IPS-18c (cell line): ENCODE measurements at regions not wholly inside any gene's neighbourhood (a gene's known extent, or its start where the extent isn't known, plus 50 kb on each side); places are given as distances from the start of the nearest gene placed in this dataset.
"Not testable (repeated sequence)": the region's sequence is repeated elsewhere in the genome, so short reads cannot be mapped to it uniquely, and the experiment has no call there.

ENCODE experiments used
- H3K4me3 ChIP-seq: 2 replicates; pipeline ENCODE4 v1.7.0; 2013; ENCODE audit warnings: low read depth, mild to moderate bottlenecking, low read length, moderate library complexity; ENCODE audit not compliant: insufficient read depth
- H3K9me3 ChIP-seq: one replicate; pipeline ENCODE4 v1.6.1; 2013; ENCODE audit warnings: mild to moderate bottlenecking, low read length, moderate library complexity; ENCODE audit not compliant: control insufficient read depth, insufficient read depth

DNA sequence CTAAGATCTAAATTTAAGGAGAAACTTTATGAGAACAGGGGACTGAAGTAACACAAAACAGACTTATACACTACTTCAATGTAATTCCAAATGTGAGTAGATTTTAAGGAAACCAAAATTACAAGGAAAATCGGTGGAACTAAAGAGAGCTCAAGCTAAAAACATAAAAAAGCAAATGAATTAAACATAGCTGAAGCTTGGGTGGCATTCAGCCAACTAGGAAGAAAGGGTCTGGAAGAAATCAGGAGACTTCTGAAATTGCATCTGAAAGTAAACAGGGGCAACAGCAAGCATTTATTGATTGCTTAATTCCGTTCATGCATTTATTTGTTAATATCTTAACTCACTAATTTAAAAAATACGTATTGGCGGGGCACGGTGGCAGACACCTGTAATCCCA, 727.3 kb upstream of the PKDCC start:
- Histone ChIP-seq H3K4me3 (no peak overlapping the region), H3K9me3 (no peaks in the 10 kb centered on the region)

DNA sequence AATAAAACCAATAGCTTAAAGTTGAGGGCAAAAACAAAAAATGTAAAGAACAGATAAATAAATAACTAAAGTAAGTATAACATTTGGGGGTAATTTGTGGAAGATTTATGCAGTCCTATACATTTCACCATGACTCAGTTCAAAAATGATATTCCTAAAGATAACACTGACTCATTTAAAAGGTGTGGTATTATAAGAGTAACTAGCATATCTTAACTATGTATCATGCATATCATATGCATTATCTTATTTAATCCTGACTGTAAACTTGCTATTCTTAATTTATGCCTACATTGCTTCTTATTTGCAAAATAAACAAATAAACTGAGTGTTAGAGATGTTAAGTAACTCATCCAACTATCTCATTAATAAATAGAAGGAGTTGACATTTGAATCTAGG, 726.5 kb upstream of the PKDCC start:
- Histone ChIP-seq H3K4me3 (no peak overlapping the region), H3K9me3 (no peaks in the 10 kb centered on the region)

DNA sequence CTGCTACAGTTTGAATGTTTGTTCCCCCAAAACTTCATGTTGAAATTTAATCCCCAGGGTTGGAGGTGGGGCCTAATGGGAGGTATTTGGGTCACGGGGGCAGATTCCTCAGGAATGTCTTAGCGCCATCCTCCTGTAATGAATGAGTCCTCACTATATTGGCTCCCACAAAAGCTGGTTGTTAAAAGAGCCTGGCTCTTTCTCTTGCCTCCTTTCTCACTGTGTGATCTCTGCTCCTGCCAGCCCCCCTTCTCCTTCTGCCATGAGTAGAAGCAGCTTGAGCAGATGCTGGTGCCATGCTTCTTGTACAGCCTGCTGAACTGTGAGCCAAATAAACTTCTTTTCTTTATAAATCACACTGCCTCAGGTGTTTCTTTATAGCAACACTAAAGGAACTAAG, 721.0 kb upstream of the PKDCC start:
- H3K4me3 ChIP-seq: no peak overlapping the region
- H3K9me3 ChIP-seq: no peaks in the 10 kb centered on the region

- H3K4me3 ChIP-seq: no peak overlapping the region
- no peaks in the 10 kb centered on the region for H3K9me3 ChIP-seq
These were observed 718.8 kb upstream of the PKDCC start for GRCh38 chr2:41329040-41329439.

DNA sequence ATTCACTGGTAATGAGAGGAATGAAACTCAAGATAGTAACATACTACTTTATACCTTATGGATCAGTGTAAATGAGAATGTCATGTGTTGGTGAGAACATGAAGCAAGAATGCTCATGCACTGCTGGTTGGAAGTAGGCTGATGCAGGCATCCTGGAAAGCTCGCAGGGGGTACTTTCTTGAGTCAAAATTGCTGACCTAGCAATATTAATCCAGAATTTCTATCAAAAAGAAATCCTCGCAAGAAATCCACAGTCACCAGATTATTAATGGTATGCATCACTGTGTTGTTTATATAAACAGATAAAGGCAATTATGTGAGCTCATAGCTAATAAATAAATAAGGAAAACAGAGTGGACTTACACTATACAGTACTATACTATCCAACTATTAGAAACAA, 713.7 kb upstream of the PKDCC start:
- H3K9me3 ChIP-seq: no peaks in the 10 kb centered on the region

GRCh38 chr2:41335573-41335972, 712.2 kb upstream of the PKDCC start:
- H3K4me3 ChIP-seq, H3K9me3 ChIP-seq: not testable (repeated sequence)

More for the DNA sequence above, 713.7 kb upstream of the PKDCC start:
- no peak overlapping the region for H3K4me3 ChIP-seq

DNA sequence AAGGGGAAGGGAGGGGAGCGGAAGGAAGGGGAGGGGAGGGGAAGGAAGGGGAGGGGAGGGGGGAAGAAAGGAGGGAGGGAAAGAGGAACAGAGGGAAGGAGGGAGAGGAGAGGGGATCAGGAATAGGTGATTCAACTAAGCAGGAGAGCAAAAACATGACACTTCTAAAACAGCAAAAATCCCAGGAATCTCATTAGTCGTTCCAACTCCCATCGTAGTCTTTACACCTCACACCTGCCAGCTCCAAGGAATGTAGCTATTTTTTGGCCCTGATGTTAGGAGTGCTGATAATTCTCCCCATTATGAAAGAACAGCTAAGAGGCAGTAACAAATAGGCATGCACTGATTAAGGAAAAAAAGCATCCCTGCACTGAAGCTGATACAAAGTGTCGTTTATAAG, 709.9 kb upstream of the PKDCC start:
- no peaks in the 10 kb centered on the region for H3K9me3 ChIP-seq

DNA sequence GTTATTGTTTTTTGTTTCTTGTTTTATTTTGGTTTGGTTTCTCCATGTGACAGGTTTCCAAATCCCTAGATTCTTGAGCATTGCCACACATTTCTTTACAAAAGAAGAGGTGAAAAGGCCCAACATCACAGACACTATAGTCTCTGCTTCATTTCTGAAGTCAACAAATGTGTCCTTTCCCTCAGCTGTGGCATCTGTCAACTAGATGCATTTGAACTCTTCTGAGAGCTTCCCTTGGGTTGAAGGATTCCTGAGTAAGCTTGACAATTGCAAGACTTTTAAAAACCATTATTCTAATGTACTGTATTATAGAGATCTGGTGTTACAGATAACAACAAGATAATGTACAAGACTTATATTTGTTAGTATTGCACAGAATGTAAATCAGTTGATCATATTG, 703.3 kb upstream of the PKDCC start:
- Histone ChIP-seq H3K9me3 (no peaks in the 10 kb centered on the region), H3K4me3 (no peak overlapping the region)

More for the DNA sequence above, 709.9 kb upstream of the PKDCC start:
- H3K4me3 ChIP-seq: no peak overlapping the region

DNA sequence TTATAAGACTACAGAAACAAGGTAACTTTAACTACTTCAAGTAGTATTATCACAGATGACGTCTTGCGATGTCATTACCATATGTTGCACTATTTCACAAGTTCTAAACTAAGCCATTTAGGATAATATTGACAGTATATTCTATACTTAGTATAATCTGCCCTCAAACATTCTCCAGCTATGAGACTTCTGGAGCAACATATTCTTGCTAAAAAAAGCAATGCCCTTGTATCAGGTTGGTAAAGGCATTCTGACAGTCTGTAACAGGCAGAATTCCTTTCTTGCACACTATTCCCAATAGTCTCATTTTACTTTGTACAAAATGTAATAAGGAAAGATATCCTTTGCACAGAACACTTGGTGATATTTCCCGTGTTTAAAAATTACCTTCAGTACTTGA, 694.8 kb upstream of the PKDCC start:
- Histone ChIP-seq H3K9me3 (no peaks in the 10 kb centered on the region), H3K4me3 (no peak overlapping the region)

DNA sequence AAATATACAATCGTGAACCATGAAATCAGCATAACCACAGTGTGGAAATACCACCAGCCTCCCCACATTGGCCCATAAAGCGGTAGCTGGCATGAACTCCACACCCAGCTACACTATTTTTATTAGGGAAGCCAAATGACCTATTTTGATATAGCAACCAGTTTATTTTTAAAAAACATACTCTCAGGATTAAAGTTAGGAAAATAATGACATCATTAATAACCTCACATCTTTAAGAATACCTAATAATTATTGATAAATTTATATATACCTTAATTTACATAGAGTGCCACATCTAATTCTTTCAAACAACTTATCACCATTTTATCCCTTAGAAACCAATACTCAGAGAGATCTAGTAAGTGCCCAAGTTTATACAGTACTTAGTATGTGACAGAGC, 692.0 kb upstream of the PKDCC start:
- H3K9me3 ChIP-seq: no peaks in the 10 kb centered on the region
- H3K4me3 ChIP-seq: no peak overlapping the region

- Histone ChIP-seq H3K9me3 (peaks cover 11% of the 10 kb centered on the region), H3K4me3 (no peak overlapping the region)
These were observed 683.0 kb upstream of the PKDCC start for GRCh38 chr2:41364842-41365241.

DNA sequence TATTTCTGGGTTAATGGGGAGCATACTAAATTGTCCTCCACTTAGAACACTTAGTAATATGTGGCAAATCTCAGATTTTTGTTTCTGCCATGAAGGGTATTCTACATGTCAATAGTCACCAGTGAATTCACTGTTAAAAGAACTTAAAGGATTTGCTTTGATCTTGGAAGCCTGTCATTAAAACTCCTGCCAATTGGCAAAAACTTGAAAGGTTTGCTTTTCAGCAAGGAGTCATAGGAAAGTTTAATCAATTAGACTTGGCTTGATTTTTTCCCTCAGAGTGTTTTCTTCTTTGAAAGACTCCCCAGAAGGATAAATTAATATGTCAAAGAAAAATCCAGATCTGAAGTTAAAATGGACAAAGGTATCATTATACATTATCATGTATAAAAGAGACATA, 671.9 kb upstream of the PKDCC start:
- Histone ChIP-seq H3K9me3 (no peaks in the 10 kb centered on the region), H3K4me3 (no peak overlapping the region)

GRCh38 chr2:41377837-41378236, 670.0 kb upstream of the PKDCC start:
- Histone ChIP-seq H3K4me3 (no peak overlapping the region), H3K9me3 (no peaks in the 10 kb centered on the region)

GRCh38 chr2:41378420-41378819, 669.4 kb upstream of the PKDCC start:
- no peaks in the 10 kb centered on the region for H3K9me3 ChIP-seq
- no peak overlapping the region for H3K4me3 ChIP-seq

DNA sequence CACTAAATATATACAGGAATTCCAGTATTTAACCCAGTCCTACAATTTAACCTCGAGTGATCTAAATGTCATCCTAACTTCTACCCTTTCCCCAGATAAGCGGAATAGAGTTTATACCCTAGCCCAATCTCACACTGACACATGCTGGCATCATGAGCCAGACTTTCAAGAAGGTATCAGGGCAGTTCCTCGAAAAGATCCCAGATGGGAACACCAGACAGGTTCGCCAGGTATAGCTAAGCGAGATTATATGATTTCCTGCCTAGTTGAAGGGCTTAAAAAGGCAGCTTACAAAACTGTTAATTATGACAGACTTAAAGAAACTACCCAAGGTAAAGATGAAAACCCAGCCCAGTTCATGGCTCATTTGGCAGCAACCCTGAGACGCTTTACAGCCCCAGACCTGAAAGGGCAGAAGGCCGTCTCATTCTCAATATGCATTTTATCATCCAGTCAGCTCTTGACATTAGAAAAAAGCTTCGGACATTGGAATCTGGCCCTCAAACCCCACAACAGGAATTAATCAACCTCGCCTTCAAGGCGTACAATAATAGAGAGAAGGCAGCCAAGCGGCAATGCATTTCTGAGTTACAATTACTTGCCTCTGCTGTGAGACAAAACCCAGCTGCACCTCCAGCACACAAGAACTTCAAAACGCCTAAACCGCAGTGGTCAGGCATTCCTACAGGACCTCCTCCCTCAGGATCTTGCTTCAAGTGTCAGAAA, 668.2 kb upstream of the PKDCC start:
- H3K4me3 ChIP-seq: no peak overlapping the region
- H3K9me3 ChIP-seq: no peaks in the 10 kb centered on the region

DNA sequence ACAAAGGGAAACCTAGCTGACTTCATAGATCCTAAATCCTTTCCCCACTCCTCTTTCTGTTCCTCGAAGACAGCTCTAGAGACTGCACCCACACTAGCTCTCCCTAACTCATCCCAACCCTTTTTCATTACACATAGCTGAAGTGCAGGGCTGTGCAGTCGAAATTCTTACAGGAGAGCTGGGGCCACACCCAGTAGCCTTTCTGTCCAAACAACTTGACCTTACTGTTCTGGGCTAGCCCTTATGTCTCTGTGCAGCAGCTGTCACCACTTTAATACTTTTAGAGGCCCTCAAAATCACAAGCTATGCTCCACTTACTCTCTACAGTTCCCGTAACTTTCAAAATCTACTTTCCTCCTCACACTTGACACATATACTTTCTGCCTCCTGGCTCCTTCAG, 666.1 kb upstream of the PKDCC start:
- H3K9me3 ChIP-seq: no peaks in the 10 kb centered on the region

DNA sequence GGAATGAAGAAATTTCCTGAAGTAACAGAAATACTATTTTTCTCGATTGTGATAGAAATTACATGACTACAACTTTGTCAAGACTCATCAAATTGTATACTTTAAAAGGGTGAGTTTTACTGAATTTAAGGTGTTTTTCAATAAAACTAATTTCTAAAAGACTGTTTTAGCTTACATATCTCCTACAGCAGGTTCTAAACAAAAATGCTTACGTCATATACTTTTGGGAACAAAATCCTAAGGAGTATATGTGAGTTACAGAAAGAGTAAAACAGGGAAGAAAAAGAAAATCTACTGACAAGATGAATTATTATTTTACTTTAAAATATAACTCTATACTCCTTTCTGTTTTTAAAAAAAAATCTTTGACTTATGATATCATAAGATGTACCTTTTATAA, 660.3 kb upstream of the PKDCC start:
- Histone ChIP-seq H3K9me3 (no peaks in the 10 kb centered on the region), H3K4me3 (no peak overlapping the region)

More for the DNA sequence above, 666.1 kb upstream of the PKDCC start:
- no peak overlapping the region for H3K4me3 ChIP-seq

- Histone ChIP-seq H3K9me3 (no peaks in the 10 kb centered on the region), H3K4me3 (no peak overlapping the region)
These were observed 654.2 kb upstream of the PKDCC start for GRCh38 chr2:41393621-41394020.

DNA sequence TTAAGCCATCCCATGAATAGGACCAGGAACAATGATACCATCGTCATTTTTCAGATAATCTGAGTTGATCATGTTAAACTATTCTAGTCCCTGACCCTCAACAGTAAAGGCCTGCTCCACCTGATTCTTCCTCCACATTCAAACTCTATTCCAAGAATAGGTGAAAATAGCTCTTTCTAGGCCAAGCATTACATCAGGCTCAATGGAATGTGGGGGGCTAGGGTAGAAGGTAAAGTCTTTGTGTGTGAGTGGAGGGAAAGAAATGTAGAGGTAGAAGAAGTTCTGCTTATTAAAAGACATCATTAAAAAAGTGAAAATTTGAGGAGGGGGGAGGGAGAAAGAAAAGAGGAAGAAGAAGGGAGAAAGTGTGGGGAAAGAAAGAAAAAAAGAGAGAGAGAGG, 653.3 kb upstream of the PKDCC start:
- no peaks in the 10 kb centered on the region for H3K9me3 ChIP-seq
- no peak overlapping the region for H3K4me3 ChIP-seq
